ENCODE measurements at regions not wholly inside any gene's neighbourhood (a gene's known extent, or its start where the extent isn't known, plus 50 kb on each side); places are given as distances from the start of the nearest gene placed in this dataset.

DNA sequence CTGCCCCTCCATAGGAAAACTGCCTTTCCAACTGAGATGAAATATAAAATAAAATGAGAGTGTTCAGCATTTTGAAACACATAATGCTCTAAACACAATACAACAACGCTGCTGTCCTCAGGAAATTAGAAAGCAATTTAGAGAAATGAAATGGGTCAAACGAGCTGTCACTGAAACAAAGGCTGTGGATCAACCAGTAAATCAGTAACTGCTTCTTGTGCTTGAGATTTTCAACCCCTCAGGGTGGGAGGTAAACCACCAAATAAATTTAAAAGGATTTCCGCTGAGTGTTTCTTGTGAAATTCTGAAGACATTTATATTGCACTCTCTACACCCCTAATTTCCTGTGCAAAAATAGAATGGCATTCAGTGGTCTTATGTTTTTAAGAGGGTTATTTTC lies 657.1 kb upstream of the SEL1L start:
- DNase-seq = no peak

DNA sequence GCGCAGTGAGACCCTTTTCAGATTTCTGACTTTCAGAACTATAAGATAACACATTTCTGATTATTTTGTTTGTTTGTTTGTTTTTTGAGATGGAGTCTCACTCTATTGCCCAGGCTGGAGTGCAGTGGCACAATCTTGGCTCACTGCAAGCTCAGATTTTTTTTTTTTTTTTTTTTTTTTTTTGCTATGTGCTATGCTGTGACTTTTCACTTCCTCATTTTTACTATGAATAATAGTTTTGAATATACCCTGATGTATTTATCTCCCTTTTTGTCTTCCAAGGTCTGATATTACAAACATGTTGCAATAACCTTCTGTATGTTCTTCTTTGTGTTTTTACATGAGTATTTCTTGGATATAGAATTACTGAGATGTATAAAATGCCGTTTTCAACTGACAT lies 658.7 kb upstream of the SEL1L start:
- no peak for DNase-seq

DNA sequence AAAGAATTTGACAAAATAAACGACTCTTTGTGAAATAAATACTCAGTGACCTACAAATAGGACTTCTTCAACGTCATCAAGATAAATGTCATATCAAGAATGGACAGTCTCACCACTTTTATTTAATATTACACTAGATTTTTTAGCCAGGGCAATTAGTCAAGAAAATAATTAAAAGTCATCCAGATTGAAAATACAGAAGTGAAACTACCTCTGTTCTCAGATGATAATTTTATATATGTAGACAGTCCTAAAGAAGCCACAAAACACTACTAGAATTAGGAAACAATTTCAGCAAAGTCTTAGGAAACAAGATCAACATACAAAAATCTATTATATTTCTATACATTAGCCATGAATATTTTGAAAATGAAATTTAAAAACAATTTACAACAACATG lies 689.6 kb upstream of the SEL1L start:
- no peak for DNase-seq

DNA sequence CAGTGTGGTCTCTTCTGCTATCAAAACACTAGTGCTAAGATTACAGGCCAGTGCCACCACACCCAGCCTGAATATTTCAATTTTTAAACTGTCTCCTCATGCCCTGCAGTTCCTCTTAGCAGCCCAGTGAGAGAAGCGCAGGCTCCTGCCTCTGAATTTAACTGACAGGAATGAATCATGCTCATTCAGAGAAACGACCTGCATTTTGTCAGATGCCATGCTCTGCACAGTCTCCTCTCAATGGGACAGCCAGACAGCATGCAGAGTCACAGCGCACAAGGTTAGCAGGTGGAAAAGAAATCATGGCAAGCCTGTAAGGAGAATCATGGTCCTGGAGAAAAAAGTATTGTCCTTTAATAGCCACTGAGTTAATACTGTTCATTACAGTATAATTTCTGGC lies 691.0 kb upstream of the SEL1L start:
- DNase-seq = no peak

DNA sequence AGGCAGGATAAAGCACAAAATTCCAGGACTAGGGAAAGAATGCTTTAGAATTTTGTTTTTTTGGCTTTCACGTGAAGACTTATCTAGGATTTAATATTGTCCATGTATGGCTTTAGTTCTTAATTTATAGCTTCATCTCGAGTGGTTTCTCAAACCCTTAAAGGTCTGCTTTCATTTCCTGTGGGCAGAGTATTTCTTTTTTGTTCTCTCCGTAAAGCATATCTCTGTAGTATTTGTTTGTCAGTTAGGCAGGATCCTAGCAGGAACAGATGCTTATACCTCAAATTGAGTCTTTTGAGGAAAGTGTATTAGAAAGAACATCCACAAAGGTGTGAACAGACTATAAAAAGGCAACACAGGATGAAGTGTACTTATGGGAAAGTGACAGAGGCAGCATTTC lies 697.1 kb upstream of the SEL1L start:
- DNase-seq = no peak

DNA sequence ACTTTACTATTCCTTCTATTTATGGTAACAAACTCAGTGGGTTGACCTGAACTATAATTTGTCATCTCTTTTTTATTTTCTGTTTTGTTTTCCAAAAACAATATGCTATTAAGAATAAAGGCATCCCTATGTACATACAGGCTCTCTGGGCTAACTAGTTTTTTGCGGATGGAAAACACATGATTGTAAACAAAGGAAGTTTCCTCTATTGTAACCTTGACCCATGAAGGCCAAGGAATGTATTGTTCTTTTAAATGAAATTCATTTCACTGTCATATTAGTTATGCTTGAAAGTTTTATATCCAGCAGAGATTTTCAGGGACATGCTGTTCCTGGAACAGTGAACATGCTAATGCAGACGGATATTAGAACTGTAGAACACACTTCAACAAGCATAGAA lies 705.0 kb upstream of the SEL1L start:
- DNase-seq = no peak

DNA sequence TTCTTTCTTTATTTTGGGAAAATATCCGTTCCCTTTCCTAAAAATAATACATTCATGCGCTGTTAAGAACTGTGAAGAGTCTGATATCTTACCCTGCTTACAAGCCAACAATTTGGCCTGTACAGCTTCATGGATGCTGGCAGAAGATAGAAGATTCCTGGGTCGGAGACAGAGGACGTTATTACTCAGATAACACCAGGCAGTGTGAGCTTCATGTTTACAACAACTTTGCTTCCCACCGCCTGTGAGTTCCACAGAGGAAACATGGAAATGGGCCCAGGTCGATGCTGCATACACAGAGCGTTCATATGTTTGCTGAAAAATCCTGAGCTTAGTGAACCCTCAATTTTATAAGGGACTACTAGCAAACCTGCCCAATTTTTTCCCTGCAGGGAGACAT lies 705.6 kb upstream of the SEL1L start:
- no peak for DNase-seq

DNA sequence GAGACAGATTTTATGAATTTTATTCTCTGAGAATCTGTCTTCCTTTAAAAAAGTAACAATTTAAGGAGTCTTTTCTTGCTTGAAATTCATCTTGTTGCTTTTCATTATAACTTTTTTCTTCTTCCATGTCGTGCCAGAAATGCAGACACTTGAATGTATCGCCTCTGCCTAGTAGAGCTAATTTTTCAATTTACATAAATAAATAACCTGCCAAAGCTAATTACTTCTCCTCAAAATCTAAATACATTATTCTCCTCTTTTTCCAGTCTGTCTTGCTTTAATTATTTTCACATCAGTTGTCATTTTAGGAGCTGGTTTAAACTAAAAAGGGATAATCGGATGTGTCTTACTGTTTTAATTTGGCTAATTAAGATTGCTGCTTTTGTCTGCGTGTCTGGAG lies 711.1 kb upstream of the SEL1L start:
- no peak for DNase-seq

DNA sequence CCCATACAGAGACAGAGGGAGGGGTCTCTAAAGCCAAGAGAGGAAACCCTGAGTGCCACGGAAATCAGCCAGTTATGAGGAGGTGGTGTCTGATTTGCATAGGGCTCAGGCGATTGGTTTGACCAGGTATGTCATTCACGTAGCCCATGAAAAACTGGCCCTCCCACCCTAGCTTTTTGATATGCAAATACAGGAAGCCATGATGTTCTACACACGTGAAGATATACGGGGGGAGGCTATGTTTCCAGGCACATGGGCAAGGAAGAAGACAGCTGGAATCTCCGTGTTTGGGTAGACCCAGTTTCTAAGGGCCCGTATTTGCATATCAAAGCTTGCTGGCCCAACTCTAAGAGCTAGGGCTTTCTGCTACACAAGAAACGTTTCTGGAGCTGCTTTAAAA lies 717.8 kb upstream of the SEL1L start:
- DNase-seq = no peak

DNA sequence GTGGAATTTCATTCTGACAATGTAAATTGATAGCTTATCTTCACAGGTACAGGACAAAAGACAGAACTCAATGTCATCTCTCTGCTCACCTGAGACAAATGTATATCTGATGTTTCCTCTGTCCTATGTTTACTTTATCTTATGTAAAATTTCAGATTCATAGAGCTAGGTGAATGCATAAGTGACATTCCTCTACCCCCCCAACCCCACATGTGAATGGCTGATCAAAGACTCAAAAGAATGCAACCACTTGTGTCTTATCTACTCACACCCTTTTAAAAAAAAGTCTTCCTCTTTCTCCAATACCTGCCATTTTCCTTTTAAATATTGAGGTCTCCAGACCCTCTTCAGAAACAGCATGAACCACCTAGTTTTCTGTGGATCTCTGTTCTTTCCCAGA lies 736.6 kb upstream of the SEL1L start:
- DNase-seq = no peak

DNA sequence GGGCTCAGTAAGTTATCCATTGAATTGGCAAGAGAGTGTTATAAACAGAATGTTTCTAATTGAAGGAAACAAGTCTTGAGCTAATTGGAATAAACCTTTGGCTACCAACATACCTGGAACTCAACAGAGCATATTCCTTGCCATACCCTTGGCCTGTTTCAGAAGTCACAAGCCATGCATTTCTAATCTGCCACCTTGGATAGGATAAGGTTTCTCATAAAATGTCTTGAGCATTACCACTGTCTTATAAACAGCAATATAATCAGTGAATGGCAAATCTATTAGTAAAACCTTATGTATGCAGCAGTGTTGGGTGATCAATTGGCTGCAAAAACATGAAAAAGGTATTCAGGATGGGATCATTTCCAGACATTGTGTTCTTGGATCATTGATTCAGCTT lies 765.2 kb upstream of the SEL1L start:
- DNase-seq = no peak

DNA sequence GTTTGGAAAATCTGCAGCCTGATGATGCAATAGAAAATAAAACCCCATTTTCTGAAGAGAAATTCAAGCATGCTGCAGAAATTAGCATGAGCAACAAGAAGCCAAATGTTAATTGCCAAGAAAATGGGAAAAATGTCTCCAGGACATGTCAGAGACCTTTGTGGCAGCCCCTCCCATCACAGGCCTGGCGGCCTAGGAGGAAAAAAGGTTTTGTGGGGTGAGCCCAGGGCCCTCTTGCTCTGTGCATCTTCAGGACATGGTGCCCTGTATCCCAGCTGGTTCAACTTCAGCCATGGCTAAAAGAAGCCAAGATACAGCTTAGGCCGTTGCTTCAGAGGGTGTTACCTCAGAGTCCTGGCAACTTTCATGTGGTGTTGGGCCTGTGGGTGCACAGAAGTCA lies 775.5 kb upstream of the SEL1L start:
- no peak for DNase-seq

DNA sequence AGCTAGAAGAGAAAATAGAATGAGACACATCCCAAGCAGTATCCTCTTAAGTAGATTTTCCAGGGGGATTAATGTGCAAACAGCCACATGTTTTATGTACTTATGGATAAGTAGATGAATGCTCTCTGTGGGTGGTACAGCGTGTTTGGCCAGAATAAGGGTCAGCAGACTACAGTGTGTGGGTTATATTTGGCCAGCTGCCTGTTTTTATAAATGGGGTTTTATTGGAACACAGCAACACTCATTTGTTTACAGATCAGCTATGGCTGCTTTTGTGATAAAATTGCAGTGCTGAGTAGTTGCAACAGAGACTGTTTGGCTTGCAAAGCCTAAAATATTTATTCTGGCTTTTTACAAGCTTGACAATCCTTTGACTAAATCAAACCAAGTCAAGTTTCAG lies 780.2 kb upstream of the SEL1L start:
- DNase-seq = no peak

DNA sequence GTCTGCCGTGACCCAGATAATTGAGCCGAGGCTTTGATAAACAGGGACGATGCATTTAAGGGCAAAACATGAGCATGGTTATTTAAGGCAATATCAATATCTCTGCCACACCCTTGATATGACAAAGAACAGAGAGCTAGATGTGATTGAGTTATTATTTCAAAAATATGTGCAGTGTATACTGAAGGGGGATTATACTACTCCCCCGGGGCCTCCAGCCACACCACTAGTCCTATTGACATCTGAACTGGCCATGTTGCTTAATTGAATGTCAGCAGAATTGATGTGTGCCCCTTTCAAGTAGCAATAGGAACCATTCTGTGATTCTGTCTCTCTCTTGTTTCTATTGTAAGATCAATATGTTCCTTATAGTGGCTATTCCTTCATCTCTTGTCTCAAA lies 794.8 kb upstream of the SEL1L start:
- DNase-seq = no peak

DNA sequence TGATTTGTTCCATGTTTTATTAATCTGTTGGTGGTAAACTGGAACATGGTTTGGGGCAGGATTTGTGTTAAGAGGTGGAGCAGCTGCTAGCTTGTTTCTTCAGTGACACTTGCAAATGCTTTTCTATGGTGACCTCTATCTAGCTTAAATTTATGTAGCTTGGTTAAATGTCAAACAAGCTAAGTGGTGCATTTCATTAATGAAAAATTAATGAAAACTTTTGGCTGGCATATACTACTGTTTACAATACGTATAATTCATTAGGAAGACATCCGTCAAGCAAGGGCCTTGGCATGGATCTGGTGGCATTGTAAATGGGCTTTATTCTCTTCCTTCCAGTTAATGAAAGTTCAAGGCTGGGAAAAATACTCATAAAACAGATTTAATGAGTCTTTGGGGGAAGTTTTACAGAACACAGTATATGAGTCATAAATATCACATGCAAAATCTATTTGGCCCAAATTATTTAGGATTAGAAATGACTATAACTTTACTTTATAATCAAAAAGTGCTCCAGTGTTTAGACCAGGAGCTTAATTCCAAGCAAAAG lies 807.7 kb upstream of the SEL1L start:
- DNase-seq = no peak

DNA sequence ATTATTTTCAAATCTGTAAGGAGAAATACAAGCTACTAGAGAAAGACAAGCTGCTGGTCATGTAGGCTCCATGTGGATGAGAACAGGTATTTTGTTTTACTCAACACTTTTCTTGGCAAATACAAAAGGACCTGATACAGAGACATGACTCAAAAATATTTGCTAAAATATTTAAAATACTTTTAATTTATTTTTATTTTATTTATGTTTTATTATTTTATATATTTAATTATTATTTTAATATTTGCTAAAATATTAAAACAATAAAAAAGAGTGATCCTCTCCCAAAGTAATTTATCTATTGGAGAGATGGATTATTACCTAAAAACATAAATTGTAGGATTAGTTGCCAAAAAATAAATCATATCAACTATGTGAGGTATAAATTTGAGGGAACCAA lies 808.9 kb upstream of the SEL1L start:
- DNase-seq = no peak

DNA sequence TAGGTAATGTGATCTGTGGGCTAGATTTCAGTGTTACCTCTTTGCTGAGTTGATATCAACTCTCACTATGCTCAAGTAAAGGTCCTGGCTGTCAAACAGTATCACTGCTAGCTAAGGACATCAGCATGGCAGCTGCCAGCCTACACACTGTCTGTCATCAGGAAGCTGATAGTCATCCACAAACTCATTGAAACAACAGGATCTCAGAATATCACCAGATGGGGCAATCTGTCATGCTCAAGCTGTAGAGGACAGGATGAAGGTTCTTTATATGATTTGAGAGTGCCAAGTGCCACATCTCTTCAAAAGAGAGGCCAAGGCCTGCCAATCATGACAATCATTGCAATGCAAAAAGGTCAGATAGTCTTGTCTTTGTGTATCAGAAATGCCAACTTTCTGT lies 811.5 kb upstream of the SEL1L start:
- no peak for DNase-seq

DNA sequence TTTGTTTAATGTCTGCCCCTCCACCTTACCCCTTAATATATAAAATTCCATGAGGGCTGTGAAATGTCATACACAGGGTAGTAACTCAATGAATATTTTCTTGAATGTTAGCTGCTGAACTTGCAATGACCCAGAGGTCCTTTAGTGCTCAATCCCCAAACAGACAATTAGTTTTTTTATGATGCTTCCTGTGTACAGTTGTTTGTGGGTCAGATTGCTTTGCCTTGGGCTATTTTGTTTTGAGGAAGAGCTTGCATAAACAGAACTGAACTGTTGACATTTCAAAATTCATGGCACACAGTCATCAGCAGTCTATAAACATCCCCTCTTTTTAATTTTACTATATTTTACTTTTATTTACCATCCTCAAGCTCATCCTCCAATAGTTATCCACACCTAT lies 820.5 kb upstream of the SEL1L start:
- no peak for DNase-seq

DNA sequence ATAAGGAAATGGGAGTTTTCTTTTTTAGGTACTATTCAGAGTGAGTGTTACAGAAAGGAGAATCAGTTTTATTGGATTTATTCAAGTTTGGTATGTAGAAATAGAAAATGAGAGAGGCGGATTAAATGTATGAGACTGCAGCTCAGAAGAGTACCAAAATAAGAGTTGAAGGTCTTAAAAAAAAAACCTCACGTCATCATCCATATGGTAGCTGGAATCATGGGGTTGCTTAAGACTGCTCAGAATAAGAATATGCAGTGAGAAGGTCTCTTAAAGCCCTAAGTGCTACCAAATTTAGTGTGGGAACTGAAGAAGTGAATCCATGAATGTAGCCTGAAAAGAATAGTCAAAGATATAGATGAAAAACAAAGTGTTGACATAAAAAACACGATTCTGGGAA lies 825.5 kb upstream of the SEL1L start:
- DNase-seq = no peak

DNA sequence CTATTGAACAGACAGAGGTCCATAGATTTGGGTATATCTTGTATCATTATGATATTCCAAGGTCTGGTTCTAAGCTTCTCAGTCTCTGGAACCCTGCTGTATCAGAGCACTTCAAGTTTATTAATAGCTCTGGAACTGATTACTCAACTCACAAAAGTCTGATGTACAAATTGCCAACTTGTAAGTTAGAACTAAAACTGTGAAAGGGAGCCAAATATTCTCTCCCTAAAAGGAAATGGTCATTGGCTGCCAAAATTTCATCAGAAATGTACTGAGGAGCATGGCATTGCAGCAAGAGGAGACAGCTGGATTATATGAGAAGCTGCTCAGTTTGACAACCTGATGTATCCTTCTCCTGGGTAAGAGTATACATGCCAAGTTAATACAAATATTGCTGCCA lies 828.8 kb upstream of the SEL1L start:
- no peak for DNase-seq

DNA sequence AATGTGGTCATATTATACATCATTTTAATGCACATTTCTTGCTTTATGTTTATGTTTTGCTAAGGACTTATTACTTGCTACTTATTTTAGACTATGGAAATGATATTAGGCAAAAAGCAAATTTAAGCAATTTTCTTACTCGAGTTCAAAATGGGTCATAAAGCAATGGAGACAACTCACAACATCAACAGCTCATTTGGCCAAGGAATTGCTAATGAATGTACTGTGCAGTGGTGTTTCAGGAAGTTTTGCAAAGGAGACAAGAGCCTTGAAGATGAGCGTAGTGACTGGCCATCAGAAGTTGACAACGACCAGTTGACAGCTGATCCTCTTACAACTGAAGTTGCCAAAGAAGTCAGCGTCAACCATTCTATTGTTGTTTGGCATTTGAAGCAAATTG lies 831.8 kb upstream of the SEL1L start:
- no peak for DNase-seq

DNA sequence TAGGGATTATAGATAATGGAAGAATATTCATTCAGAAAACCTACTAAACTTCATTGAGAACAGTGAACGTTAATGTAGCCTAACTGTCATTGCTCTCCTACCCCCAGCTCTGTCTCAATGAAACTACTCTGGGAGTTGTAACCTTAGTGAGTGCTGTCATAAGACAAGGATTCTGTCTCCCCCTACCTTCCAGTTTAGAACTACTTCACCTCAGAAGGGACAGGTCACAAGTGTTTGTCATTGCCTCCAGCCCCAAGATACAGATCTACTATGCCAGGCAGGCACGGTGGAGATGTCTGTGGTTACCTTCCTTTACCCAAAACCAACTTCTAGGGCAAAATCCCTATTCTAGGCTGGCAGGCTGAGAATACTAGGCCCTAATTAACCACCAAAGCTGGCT lies 833.1 kb upstream of the SEL1L start:
- no peak for DNase-seq

DNA sequence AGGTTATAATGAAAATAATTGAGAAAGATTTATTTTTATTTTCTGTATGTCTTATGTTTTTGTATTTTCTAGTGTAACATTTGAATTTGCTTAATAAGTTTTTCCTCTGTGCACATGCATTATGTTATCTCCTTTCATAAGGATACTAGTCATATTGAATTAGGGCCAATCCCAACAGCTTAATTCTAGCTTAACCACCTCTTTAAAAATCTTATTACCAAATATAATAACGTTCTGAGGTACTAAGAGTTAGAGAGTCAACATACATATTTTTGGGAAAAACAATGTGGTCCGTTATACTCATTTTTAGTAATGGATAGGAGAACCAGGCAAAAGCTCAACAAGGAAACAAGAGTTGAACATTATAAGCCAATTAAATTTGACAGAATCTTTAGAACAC lies 845.6 kb upstream of the SEL1L start:
- no peak for DNase-seq

DNA sequence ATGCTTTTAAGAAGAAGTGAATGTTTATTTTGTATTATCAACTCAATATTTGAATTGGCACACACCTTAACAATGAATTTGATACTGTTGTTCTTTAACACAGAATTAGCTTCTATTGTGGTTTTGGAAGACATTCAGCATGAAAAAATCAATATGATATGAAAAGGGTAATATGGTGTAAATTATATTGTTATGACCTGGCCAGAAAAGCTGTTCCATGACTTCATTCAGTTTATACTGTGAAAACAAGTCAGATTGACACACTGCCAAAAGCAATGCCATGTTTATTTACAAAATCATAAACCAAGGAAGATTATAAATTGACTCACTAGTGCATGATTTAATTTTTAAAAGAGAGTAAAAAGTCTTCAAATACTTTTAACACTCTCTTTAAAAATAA lies 851.4 kb upstream of the SEL1L start:
- no peak for DNase-seq

DNA sequence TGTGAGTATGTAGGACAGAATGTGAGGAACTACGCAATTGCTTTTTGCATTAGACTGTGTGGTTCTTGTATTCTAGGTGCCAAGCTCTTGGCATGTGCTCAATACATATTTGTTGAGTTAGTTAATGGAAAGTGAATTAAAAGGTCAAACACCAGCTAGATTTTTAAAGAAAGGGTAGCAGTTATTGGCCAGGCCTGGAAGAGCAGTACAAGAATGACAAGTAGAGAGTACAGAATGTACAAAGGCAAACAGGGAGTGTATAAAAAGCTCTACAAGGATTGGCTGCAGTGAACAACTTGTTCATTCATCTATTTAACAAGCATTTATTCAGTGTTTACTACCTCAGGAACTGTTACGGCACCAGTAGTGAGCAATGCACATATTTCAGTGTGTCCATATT lies 854.0 kb upstream of the SEL1L start:
- DNase-seq = no peak

DNA sequence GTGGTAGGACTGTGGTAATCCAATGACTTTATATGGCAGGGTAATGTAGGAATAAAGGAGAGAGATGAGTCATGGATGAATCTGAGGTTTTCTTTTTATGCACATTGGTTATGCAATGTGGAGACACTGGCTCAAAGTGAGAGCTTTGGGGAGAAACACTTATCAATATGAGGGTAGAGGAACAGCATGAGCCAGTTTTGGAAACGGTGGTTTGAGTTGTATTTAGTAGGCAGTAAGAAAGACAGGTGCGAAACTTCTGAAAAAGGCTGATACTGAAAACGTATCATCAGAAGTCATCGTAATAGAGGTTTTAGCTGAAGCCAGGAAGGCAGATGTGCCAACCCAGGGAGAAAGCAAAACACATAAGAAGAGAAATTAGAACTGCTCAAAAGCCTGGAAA lies 854.8 kb upstream of the SEL1L start:
- DNase-seq = no peak
